Hematopoietic multipotent progenitor cell treated with erythropoietin and hydrocortisone succinate and interleukin-3 and kit ligand, for 15 days (in vitro differentiated cells): ENCODE measurements at regions not wholly inside any gene's neighbourhood (a gene's known extent, or its start where the extent isn't known, plus 50 kb on each side); places are given as distances from the start of the nearest gene placed in this dataset.

Source experiments
- DNase-seq: peaks from one replicate; pipeline ENCODE4 v3.0.0-alpha.2; 2015; ENCODE audit warnings: low spot score

DNA sequence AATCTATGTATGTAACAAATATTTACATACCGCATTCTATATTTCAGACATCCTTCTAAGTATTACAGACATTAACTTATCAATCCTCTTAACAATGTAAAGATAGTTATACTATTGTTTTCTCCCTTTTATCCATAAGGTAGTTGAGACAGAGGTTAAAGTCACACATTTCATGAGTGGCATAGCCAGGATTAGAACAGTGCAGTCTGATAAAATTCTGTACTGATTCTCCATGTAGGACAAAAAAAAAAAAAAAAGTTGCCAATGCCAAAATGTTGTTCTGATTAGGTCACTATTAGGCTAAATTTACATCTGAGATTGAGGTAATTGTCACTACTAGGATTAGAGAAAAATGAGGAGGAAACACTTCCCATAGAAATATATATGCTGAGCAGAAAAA, 629.2 kb downstream of the OTOL1 start:
- DNase-seq: no peak

DNA sequence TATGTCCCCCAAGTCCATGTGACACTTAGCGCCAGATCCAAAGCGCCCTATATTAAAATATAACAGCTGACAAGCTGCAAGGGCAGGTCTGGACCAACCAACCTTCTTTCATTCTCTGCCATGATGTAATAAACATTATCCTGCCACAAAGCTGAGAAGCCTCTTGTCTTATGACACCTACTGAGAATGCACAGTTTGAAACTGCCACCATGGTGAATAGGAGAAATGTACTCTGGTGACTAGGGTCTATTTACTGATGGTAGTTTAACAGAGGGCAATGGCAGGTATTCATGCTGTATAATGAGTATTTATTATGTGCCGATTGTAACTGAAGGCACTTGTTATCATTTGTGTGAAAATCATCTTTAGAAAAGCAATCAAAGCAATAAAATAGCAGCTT, 634.0 kb downstream of the OTOL1 start:
- no peak for DNase-seq

DNA sequence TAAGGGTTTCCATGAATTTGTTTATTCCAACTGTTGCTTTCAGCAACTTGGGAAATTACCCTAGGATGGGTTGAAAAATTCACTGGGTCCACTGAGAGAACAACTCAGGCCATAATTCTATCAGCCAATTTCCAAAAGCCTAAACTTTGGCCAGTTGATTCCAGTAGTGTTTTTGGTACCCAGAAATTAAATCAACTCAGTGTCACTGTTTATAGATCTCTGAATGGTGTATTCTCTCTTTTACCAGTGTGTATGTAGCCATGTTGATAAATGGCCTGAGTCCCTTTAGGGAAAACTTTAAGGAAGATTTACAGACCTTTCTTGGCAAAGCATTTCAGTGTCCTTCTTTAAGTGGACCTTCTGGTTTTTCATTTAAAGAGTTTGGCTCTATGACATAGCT, 636.4 kb downstream of the OTOL1 start:
- no peak for DNase-seq

DNA sequence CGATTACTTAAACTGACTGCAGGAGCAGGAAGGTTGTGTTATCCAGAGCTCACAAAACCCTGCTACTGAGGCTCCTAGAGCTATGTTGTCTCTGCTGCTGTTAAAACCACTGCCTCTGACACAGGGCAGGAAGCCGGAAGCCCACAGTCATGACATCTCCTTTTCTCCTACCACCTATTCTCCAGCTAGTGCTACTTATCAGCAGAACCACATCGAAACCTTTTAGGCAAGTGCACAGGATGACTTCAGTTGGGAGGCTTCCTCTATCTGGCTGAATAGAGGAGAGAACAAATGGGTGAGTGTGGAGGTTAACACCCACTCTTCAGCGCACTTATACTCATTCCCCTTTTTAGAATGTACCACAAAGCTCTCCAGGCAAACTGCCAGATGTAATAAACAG, 638.0 kb downstream of the OTOL1 start:
- DNase-seq: no peak

DNA sequence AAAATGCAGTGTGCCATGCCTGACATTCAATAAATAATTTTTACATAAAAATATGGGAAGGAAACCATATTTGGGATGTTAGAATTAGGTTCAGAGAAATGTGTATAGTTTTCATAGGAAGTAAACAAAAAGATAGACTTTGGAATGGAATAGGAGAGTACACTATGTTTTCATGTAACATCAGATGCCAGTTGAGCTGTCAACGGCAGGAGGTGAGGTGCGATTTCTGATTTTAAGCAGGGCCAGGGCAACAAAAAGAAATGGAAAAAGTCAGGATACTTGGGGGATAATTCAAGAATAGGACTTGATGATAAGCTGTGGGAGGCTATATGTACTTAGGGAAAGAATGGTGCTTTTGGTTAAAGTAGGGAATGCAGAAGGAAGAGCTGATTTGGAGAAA, 639.5 kb downstream of the OTOL1 start:
- DNase-seq: no peak

DNA sequence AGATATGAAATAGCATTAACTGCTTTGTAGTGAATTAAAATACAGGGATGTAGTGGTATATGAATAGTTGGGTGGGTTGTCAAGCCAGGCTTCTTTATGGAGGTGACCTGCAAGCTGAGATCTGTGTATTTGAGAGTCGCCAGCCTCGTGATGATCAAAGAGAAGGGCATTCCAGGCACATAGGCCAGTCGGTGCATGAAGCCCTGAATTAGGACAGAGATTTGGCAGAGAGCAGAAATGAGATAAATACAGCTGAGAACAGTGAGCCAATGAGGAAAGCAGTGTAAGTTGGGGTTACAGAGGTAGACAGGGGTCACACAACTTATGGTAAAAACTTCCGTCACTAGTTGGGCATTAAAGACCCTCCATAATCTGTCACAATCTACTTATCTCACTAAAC, 641.9 kb downstream of the OTOL1 start:
- DNase-seq: no peak

DNA sequence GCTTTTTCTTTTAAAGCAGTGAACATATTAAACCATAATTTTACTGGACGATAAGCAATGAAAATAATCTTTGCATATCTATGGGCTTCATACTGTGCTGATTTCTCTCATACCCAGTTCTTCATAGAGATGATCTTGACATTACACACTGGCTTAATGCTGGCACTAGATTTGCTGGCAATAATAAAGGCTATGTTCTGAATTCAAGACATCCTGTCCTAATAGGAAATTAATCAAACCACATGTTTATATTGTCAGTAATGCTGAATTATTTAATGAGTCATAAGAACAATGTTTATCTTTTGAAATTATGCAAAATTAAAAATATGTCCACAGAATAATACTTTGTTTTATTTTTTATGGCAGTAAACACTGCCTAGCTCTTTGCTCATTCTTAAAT, 643.2 kb downstream of the OTOL1 start:
- DNase-seq: no peak

DNA sequence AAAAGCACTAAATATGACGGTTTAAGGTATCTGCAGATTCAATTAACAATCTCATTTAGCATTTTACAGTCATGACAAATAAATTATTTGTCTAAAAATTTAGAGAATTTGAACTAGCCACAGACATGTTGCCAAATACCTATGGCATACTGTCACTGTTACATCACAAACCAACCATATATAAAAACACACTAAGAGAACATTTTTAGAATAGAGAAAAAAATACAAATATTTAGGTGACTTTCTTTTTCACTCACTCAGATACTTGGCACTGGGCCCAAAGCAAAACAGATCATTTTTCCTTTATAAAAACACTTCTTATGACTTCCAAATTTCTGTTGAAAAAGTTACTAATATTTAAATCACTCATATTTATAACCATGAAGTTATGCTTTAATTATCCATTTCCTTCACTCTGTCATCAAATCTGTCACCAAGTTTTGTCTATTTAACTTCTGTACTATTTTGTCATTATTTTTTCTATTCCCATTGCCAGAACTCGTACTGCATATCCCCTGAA, 644.7 kb downstream of the OTOL1 start:
- no peak for DNase-seq

DNA sequence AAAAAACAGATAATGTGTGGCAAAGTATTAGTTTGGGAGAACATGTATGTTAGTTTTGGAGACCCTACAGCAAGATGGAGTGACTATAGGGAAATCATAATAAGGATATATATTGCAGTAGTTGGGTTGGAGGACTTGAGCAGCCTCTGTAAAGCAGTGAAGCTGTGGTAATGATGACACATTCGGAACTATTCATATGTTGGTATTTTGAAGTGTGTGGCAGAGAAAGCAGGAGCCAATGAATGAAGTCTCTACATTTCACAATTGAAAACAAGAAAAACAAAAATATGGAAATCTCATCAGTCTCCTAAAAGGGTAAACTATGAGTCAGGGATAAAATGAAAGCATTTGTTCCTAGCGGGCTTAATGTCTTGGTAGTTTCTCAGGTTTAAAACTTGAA, 645.9 kb downstream of the OTOL1 start:
- no peak for DNase-seq

DNA sequence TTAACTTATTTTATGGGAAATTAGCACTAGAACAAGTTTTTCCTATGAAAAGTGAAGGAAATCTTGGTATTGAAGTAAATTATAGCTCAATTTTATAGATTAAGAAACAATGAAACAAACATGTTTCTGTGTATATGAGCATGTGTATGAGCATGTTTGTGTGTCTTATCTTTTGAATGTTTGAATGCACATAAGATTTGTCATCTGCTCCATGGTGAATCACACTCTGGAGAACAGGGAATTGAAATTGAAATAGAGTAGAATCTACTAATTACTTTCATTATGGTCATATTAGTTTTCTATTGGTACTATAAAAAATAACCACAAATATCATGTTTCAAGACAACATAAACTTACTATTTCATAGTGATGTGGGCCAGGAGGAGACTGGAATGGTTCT, 646.6 kb downstream of the OTOL1 start:
- DNase-seq: no peak

DNA sequence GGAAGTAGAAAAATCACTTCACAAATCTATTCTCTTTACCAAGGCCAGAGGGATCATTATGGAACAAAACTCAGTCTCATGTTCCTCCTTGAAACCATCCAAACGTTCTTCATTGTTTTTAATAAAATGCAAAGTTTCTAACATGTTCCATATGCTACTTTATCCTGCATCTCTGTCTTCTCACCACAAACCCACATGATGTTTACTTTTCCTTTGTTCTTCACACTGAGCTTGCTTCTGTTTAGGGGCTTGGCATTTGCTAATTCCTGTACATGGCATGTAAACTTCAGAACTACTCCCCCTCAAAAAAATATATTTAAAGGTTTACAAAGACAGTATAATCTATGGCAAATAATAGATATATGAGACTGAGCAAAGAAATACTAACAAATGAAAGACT, 651.4 kb downstream of the OTOL1 start:
- DNase-seq: no peak

DNA sequence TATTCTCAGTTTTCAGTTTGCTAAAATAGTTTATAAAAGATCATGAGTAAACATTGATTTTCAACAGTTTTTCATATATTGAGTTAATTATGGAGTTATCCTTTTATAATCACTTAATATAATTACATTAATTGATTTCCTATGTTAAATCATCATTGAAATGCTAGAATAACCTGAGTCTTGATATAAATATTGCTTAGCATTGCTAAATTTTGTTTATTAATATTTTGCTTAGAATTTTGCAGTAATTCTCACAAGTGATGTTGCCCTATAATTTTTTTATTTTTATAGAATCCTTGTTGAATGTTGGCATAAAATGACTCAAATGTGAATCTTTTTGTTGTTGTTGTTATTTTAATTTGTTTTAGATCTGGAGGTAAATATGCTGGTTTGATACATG, 654.2 kb downstream of the OTOL1 start:
- DNase-seq: no peak

DNA sequence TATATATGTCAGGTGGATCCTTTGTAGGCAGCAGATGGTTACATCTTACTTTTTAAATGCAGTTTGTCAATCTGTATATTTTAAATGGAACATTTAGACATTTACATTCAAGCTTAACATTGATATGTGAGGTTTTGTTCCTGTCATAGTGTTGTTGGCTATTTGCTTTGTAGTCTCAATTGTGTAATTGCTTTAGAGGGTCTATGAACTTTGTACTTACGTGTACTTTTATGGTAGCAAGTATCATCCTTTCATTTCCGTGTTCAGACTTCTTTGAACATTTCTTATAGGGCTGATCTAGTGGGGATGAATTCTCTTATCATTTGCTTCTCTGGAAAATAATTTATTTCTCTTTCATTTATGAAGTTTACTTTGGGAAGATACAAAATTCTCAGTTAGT, 656.0 kb downstream of the OTOL1 start:
- DNase-seq: no peak

DNA sequence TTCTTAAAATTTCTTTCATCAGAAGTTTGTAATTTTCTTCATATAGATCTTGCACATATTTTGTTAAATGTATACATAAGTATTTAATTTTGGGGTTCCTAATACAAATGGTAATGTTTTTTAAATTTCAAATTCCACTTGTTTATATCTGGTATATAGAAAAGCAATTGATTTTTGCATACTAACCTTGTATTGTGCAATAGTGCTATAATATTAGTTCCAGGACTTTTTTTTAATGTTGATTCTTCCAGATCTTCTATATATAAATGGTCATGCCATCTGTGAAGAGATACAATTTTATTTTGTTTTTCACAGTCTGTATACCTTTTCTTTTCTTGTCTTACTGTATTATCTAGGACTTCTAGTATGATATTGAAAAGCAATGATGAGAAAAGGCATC, 665.0 kb downstream of the OTOL1 start:
- DNase-seq: no peak

DNA sequence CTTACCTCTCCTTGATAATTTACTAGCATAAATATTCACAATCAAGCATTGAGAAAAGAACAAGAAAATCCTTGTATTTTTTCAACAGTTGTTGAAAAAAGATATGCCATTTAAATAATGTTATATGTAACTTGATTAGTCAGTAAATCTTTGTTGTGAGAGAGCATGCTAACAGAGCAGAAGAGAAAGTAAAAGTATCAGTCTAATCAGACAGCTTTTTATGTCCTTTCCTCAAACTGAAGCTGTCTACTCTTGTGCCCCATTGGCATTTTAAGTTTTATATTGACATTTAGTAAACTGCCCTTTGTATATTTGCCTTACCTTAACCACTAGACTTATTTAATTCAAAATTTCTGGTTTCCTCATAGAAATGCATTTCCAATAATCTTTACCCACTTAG, 668.7 kb downstream of the OTOL1 start:
- no peak for DNase-seq

DNA sequence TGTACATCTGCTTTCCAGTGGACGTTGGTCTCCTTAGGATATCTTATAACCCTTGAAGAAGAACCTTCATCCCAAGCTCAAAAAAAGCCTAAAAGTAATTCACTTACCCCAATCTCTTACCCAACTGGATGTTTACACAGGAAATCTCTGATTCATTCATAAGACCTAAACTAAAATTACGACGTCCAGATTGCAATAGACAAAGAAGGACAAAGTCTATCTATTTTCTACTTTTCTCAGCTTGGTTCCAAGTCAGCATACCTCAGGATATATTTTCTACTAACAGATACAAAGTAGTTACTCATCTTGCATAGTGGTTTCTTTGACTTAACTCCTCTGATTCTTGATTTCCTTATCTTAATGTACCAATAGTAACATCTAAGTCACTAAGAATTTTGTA, 669.9 kb downstream of the OTOL1 start:
- DNase-seq: no peak

DNA sequence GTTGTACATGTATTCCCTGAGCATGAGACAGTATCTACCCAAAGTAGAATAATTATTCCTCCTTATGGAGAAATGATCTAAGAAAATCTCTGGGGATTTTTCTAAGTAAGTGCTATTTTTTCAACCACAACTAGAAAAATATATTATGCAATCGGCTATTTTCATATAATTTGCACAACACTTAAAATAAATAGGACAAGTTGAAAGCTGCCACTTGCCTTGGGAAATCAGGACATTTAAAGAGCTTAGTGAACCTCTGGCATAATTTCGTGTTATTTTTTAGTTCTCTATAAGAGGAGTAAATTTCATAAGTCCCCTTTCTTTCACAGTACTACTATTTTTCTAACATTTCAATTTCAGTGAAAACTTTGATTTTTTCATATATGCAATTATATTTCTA, 672.1 kb downstream of the OTOL1 start:
- no peak for DNase-seq

DNA sequence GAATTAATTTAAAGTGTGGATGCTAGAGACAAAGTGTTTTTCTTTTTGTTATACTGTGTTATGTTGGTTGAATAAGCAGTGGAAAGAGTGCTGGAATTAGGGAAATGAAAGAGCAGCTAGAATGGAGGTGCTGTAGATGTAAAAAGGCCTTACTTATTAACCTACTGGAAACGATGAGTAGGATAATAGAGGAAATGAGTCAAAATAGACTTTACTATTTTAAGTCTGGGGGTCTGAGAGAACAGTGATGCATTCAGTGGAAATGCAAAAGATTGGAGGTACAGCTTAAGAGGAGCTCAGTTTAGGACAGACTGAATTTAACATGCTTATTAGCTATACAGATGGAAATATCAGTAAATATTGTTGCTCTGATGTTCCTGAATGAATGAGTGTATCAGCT, 674.0 kb downstream of the OTOL1 start:
- DNase-seq: no peak

DNA sequence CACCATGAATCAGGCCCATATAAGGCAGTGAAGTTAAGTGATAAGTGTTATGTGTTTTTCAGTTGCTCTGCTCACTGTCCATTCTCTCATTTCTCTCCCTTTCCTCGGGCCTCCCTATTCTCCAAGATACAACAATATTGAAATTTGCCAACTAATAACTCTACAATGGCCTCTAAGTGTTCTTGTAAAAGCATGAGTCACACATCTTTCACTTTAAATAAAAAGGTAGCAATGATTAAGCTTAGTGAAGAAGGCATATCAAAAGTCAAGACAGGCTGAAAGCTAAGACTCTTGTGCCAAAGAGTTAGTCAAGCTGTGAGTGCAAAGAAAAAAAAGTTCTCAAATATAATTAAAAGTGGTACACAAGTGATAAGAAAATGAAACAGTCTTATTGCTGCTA, 675.4 kb downstream of the OTOL1 start:
- no peak for DNase-seq

DNA sequence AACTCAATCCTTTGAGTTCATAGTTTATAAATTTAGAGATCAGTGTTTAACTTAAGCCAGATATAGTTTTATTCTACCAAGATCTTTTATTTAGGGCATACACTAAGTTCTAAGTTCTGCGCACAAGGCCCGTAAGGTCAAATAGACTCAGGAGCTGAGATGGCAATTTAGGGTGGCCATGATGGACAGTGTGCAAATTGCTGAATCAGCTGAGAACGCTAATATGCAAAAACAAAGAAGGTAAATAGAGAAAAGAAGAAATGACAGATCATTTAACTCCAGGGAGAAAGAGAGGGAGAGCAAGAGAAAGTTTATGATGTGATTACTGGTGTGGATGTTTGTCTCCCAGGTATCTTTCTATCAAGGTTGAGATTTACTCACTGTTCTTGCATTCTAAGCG, 678.5 kb downstream of the OTOL1 start:
- DNase-seq: no peak

DNA sequence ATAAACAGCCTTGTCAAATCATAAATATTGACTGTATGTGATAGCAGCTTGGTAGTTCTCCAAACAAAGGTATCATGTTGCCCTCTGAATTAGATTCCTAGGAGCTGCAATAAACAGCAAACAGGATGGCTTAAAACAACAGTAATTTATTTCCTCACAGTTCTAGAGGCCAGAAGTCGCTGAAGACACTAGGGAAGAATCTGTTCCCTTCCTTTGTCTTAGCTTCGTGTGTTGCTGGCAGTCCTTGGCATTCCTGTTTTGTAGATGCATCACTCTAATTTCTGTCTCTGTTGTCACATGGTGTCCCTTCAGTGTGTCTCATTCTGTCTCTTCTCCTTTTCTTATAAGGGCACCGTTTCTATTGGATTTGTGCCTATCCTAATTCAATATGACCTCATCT, 679.3 kb downstream of the OTOL1 start:
- no peak for DNase-seq

DNA sequence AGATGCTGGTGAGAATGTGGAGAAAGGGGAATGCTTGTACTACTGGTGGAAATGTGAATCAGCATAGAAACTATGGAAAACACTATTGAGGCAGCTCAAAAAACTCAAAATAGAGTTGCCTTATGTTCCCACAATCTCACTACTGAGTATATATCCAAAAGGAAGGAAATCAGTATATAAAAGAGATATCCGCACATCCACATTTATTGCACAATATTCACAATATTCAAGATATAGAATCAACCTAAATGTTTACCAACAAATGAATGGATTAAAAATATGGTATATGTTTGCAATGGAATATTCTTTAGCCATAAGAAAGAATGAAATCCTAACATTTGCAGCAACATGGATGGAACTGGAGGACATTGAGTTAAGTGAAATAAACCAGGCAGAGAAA, 686.8 kb downstream of the OTOL1 start:
- no peak for DNase-seq

DNA sequence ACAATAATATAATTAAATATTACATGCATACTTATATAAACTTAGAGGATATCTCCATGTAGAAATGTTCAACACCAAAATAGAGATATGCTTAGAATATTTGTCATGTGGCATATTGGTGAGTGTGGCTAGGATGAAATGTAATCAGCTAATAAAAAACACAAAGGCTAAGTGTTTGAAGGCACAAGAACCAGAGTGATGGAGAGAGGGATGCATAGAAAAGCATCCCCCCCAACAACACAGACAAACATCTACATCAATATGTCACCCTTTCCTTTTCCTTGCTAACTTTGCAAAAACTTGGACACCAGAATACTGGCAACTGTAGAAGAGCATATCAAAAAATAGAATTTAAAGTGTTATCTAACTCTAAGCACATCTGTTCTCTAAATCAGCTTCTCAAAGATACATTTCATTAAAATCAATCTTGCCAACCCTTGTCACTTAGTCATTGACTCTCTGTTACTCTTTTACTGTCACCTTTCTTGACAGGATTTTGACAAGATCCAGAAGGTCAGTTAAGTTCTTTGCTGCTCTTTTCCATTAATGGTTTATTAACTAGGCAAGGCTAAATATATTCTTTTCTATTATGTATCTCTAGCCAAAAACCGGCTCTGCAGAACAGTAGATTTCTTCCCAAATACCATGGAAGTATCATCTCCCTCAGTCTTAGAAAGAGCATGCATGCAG, 695.9 kb downstream of the OTOL1 start:
- DNase-seq: no peak
